ENCODE measurements at regions not wholly inside any gene's neighbourhood (a gene's known extent, or its start where the extent isn't known, plus 50 kb on each side); places are given as distances from the start of the nearest gene placed in this dataset.
A peak's percentile ranks its signal among the peaks of the same experiment; 100 is the strongest.
"Not testable (repeated sequence)": the region's sequence is repeated elsewhere in the genome, so short reads cannot be mapped to it uniquely, and the experiment has no call there.

GRCh38 chr5:43875741-43876140 lies 272.8 kb downstream of the NNT start:
- ATAC-seq = no peak
- H3K27me3 Mint-ChIP-seq = no peaks in the 10 kb centered on the region
- H3K4me3 Mint-ChIP-seq = no peak overlapping the region
- no peak for DNase-seq
- H3K27ac Mint-ChIP-seq = no peak overlapping the region
- H3K9me3 ChIP-seq (ENCODE audit: control insufficient read depth, low read length, poor library complexity, severe bottlenecking) = no peaks in the 10 kb centered on the region
- no peaks in the 10 kb centered on the region for H3K4me1 Mint-ChIP-seq
- no peaks in the 10 kb centered on the region for H3K36me3 Mint-ChIP-seq (ENCODE audit: low read depth)

GRCh38 chr5:43874772-43875171 lies 271.8 kb downstream of the NNT start:
- H3K4me3 Mint-ChIP-seq = no peak overlapping the region

GRCh38 chr5:43873791-43874190 lies 270.8 kb downstream of the NNT start:
- Mint-ChIP-seq H3K27me3 (no peaks in the 10 kb centered on the region), H3K27ac (no peak overlapping the region), H3K4me3 (no peak overlapping the region), H3K36me3 (ENCODE audit: low read depth) (no peaks in the 10 kb centered on the region), H3K4me1 (no peaks in the 10 kb centered on the region)
- ATAC-seq = no peak
- DNase-seq = no peak
- H3K9me3 ChIP-seq (ENCODE audit: control insufficient read depth, low read length, poor library complexity, severe bottlenecking) = no peaks in the 10 kb centered on the region

More at GRCh38 chr5:43874772-43875171, 271.8 kb downstream of the NNT start:
- no peaks in the 10 kb centered on the region for H3K4me1 Mint-ChIP-seq
- DNase-seq (no peak), ATAC-seq (no peak)
- no peak overlapping the region for H3K27ac Mint-ChIP-seq
- no peaks in the 10 kb centered on the region for H3K36me3 Mint-ChIP-seq (ENCODE audit: low read depth)
- no peaks in the 10 kb centered on the region for H3K27me3 Mint-ChIP-seq
- H3K9me3 ChIP-seq (ENCODE audit: control insufficient read depth, low read length, poor library complexity, severe bottlenecking) = no peaks in the 10 kb centered on the region

- no peak for ATAC-seq
- H3K27ac Mint-ChIP-seq = no peak overlapping the region
- no peaks in the 10 kb centered on the region for H3K9me3 ChIP-seq (ENCODE audit: control insufficient read depth, low read length, poor library complexity, severe bottlenecking)
- H3K4me3 Mint-ChIP-seq = no peak overlapping the region
- H3K36me3 Mint-ChIP-seq (ENCODE audit: low read depth) = no peaks in the 10 kb centered on the region
- no peak for DNase-seq
- H3K4me1 Mint-ChIP-seq = no peaks in the 10 kb centered on the region
- no peaks in the 10 kb centered on the region for H3K27me3 Mint-ChIP-seq
Observed at GRCh38 chr5:43859309-43859708, 256.3 kb downstream of the NNT start.

GRCh38 chr5:43855452-43855851 lies 252.5 kb downstream of the NNT start:
- no peak for ATAC-seq

GRCh38 chr5:43854697-43855292 lies 251.8 kb downstream of the NNT start:
- Mint-ChIP-seq H3K36me3 (ENCODE audit: low read depth) (no peaks in the 10 kb centered on the region), H3K27me3 (no peaks in the 10 kb centered on the region), H3K4me1 (no peaks in the 10 kb centered on the region), H3K4me3 (no peak overlapping the region), H3K27ac (no peak overlapping the region)
- no peak for DNase-seq
- ATAC-seq = no peak
- no peaks in the 10 kb centered on the region for H3K9me3 ChIP-seq (ENCODE audit: control insufficient read depth, low read length, poor library complexity, severe bottlenecking)

More at GRCh38 chr5:43855452-43855851, 252.5 kb downstream of the NNT start:
- no peak for DNase-seq
- H3K4me3 Mint-ChIP-seq = no peak overlapping the region
- no peaks in the 10 kb centered on the region for H3K9me3 ChIP-seq (ENCODE audit: control insufficient read depth, low read length, poor library complexity, severe bottlenecking)
- H3K36me3 Mint-ChIP-seq (ENCODE audit: low read depth) = no peaks in the 10 kb centered on the region
- no peak overlapping the region for H3K27ac Mint-ChIP-seq
- no peaks in the 10 kb centered on the region for H3K4me1 Mint-ChIP-seq
- no peaks in the 10 kb centered on the region for H3K27me3 Mint-ChIP-seq

- Mint-ChIP-seq H3K36me3 (ENCODE audit: low read depth) (no peaks in the 10 kb centered on the region), H3K4me1 (no peaks in the 10 kb centered on the region), H3K27me3 (no peaks in the 10 kb centered on the region), H3K4me3 (no peak overlapping the region), H3K27ac (no peak overlapping the region)
- H3K9me3 ChIP-seq (ENCODE audit: control insufficient read depth, low read length, poor library complexity, severe bottlenecking) = no peaks in the 10 kb centered on the region
- ATAC-seq = no peak
- no peak for DNase-seq
Observed at GRCh38 chr5:43852279-43852678, 249.3 kb downstream of the NNT start.

GRCh38 chr5:43851741-43852140 lies 248.8 kb downstream of the NNT start:
- Mint-ChIP-seq H3K4me3 (no peak overlapping the region), H3K4me1 (no peaks in the 10 kb centered on the region), H3K36me3 (ENCODE audit: low read depth) (no peaks in the 10 kb centered on the region), H3K27ac (no peak overlapping the region), H3K27me3 (no peaks in the 10 kb centered on the region)
- ATAC-seq (no peak), DNase-seq (no peak)
- no peaks in the 10 kb centered on the region for H3K9me3 ChIP-seq (ENCODE audit: control insufficient read depth, low read length, poor library complexity, severe bottlenecking)

GRCh38 chr5:43840424-43841125 lies 237.6 kb downstream of the NNT start:
- Mint-ChIP-seq H3K4me1 (no peaks in the 10 kb centered on the region), H3K4me3 (no peak overlapping the region), H3K27me3 (no peaks in the 10 kb centered on the region), H3K36me3 (ENCODE audit: low read depth) (no peaks in the 10 kb centered on the region), H3K27ac (no peak overlapping the region)
- H3K9me3 ChIP-seq (ENCODE audit: control insufficient read depth, low read length, poor library complexity, severe bottlenecking) = no peaks in the 10 kb centered on the region
- ATAC-seq = no peak
- no peak for DNase-seq

GRCh38 chr5:43839218-43839617 lies 236.2 kb downstream of the NNT start:
- Mint-ChIP-seq H3K4me1 (no peaks in the 10 kb centered on the region), H3K4me3 (no peak overlapping the region), H3K36me3 (ENCODE audit: low read depth) (no peaks in the 10 kb centered on the region), H3K27me3 (no peaks in the 10 kb centered on the region), H3K27ac (no peak overlapping the region)
- no peak for DNase-seq
- ATAC-seq = no peak
- no peaks in the 10 kb centered on the region for H3K9me3 ChIP-seq (ENCODE audit: control insufficient read depth, low read length, poor library complexity, severe bottlenecking)

GRCh38 chr5:43837996-43838395 lies 235.0 kb downstream of the NNT start:
- Mint-ChIP-seq H3K27me3 (no peaks in the 10 kb centered on the region), H3K4me1 (no peaks in the 10 kb centered on the region), H3K36me3 (ENCODE audit: low read depth) (no peaks in the 10 kb centered on the region), H3K27ac (no peak overlapping the region), H3K4me3 (no peak overlapping the region)
- H3K9me3 ChIP-seq (ENCODE audit: control insufficient read depth, low read length, poor library complexity, severe bottlenecking) = no peaks in the 10 kb centered on the region
- DNase-seq (no peak), ATAC-seq (no peak)

- H3K4me1 Mint-ChIP-seq = no peaks in the 10 kb centered on the region
- no peaks in the 10 kb centered on the region for H3K36me3 Mint-ChIP-seq (ENCODE audit: low read depth)
- no peaks in the 10 kb centered on the region for H3K27me3 Mint-ChIP-seq
- H3K4me3 Mint-ChIP-seq = no peak overlapping the region
- H3K9me3 ChIP-seq (ENCODE audit: control insufficient read depth, low read length, poor library complexity, severe bottlenecking) = no peaks in the 10 kb centered on the region
- H3K27ac Mint-ChIP-seq = no peak overlapping the region
- no peak for ATAC-seq
- DNase-seq = no peak
Observed at GRCh38 chr5:43837091-43837490, 234.1 kb downstream of the NNT start.

GRCh38 chr5:43833961-43834360 lies 231.0 kb downstream of the NNT start:
- Mint-ChIP-seq H3K27ac (no peak overlapping the region), H3K4me3 (no peak overlapping the region), H3K36me3 (ENCODE audit: low read depth) (no peaks in the 10 kb centered on the region), H3K4me1 (no peaks in the 10 kb centered on the region), H3K27me3 (no peaks in the 10 kb centered on the region)
- DNase-seq (no peak), ATAC-seq (no peak)
- no peaks in the 10 kb centered on the region for H3K9me3 ChIP-seq (ENCODE audit: control insufficient read depth, low read length, poor library complexity, severe bottlenecking)

GRCh38 chr5:43824325-43824964 lies 221.5 kb downstream of the NNT start:
- not testable (repeated sequence) for H3K4me3 Mint-ChIP-seq; H3K9me3 ChIP-seq (ENCODE audit: control insufficient read depth, low read length, poor library complexity, severe bottlenecking); H3K36me3 Mint-ChIP-seq (ENCODE audit: low read depth); ATAC-seq; H3K4me1 Mint-ChIP-seq; H3K27me3 Mint-ChIP-seq; H3K27ac Mint-ChIP-seq
- peak in 1 of 3 donors; percentile 7 for DNase-seq
